DMS79 treated with DMSO at 0.1 percent for 48 hours (cell line): ENCODE measurements at regions not wholly inside any gene's neighbourhood (a gene's known extent, or its start where the extent isn't known, plus 50 kb on each side); places are given as distances from the start of the nearest gene placed in this dataset.
A peak's percentile ranks its signal among the peaks of the same experiment; 100 is the strongest.

Experiments used
- DNase-seq: peaks from one replicate; lab custom pipeline; 2025; lab: John Stamatoyannopoulos, UW

- DNase-seq = no peak
These were observed 659.8 kb downstream of the TLE4 start for GRCh38 chr9:80231318-80232236.

GRCh38 chr9:80223897-80224296, 652.1 kb downstream of the TLE4 start:
- no peak for DNase-seq

GRCh38 chr9:80222466-80223169, 650.9 kb downstream of the TLE4 start:
- no peak for DNase-seq

- DNase-seq = no peak
These were observed 646.6 kb downstream of the TLE4 start for GRCh38 chr9:80218328-80218727.

GRCh38 chr9:80213613-80214012, 641.8 kb downstream of the TLE4 start:
- no peak for DNase-seq

GRCh38 chr9:80208696-80209095, 636.9 kb downstream of the TLE4 start:
- DNase-seq = no peak

GRCh38 chr9:80204054-80204453, 632.3 kb downstream of the TLE4 start:
- no peak for DNase-seq

GRCh38 chr9:80197661-80198060, 625.9 kb downstream of the TLE4 start:
- no peak for DNase-seq

- no peak for DNase-seq
These were observed 619.3 kb downstream of the TLE4 start for GRCh38 chr9:80191108-80191507.

GRCh38 chr9:80188579-80188978, 616.8 kb downstream of the TLE4 start:
- DNase-seq = no peak

- no peak for DNase-seq
These were observed 613.5 kb downstream of the TLE4 start for GRCh38 chr9:80185112-80185738.

- DNase-seq = no peak
These were observed 606.2 kb downstream of the TLE4 start for GRCh38 chr9:80177949-80178480.

- peak; percentile 25 for DNase-seq
These were observed 603.8 kb downstream of the TLE4 start for GRCh38 chr9:80175286-80176150.

GRCh38 chr9:80163889-80164288, 592.1 kb downstream of the TLE4 start:
- no peak for DNase-seq

GRCh38 chr9:80158554-80159170, 586.9 kb downstream of the TLE4 start:
- DNase-seq = no peak

GRCh38 chr9:80158131-80158530, 586.4 kb downstream of the TLE4 start:
- no peak for DNase-seq

GRCh38 chr9:80157561-80157983, 585.8 kb downstream of the TLE4 start:
- DNase-seq = no peak

- no peak for DNase-seq
These were observed 585.1 kb downstream of the TLE4 start for GRCh38 chr9:80156756-80157472.

GRCh38 chr9:80156262-80156661, 584.5 kb downstream of the TLE4 start:
- no peak for DNase-seq

- DNase-seq = no peak
These were observed 576.1 kb downstream of the TLE4 start for GRCh38 chr9:80147866-80148265.
